Natural killer cell treated with Interleukin-12 subunit alpha and Interleukin-12 subunit beta and Interleukin-15 and Interleukin-18, amount 100 ng/mL, for 72 hours (primary cell): ENCODE measurements at regions not wholly inside any gene's neighbourhood (a gene's known extent, or its start where the extent isn't known, plus 50 kb on each side); places are given as distances from the start of the nearest gene placed in this dataset.

ENCODE experiments used
- ATAC-seq, 2 donors: fragments of 150-1000 bp; cut with Tn5 transposase in 1 of 2; sonication (Bioruptor Pico), chemical (Tn5 transposase) in 1 of 2; 2 replicates each; pipeline ENCODE4 v1.10.0; 2021
- DNase-seq: peaks from one replicate; pipeline ENCODE4 v3.0.0; 2022; ENCODE audit warnings: low spot score
- H3K27ac Mint-ChIP-seq, 2 donors: 1 replicate in 1 of 2; 2 replicates in 1 of 2; pipeline ENCODE4 v1.8.0; 2022; ENCODE audit warnings: mixed read lengths in 2 of 2, mild to moderate bottlenecking in 1 of 2, moderate library complexity in 1 of 2
- H3K27me3 Mint-ChIP-seq, 2 donors: 1 replicate in 1 of 2; 2 replicates in 1 of 2; pipeline ENCODE4 v1.8.0; 2022; ENCODE audit warnings: mixed read lengths in 2 of 2
- H3K36me3 Mint-ChIP-seq: one replicate; pipeline ENCODE4 v1.8.0; 2022; ENCODE audit warnings: mixed read lengths
- H3K4me1 Mint-ChIP-seq, 2 donors: 1 replicate in 1 of 2; 2 replicates in 1 of 2; pipeline ENCODE4 v1.8.0; 2022; ENCODE audit warnings: low read depth in 2 of 2, mixed read lengths in 2 of 2, mild to moderate bottlenecking in 1 of 2
- H3K4me3 Mint-ChIP-seq: one replicate; pipeline ENCODE4 v1.8.0; 2022; ENCODE audit warnings: mixed read lengths
- H3K9me3 Mint-ChIP-seq: 2 replicates; pipeline ENCODE4 v1.8.0; 2022; ENCODE audit warnings: mixed read lengths

GRCh38 chr1:172763057-172763456 lies 104.2 kb downstream of the FASLG start:
- peaks cover 5 to 10% of the 10 kb centered on the region in 2 donors for H3K4me1 Mint-ChIP-seq
- H3K27me3 Mint-ChIP-seq = peaks cover 2 to 3% of the 10 kb centered on the region in 2 donors
- H3K4me3 Mint-ChIP-seq = no peak overlapping the region
- ATAC-seq (no peak), DNase-seq (no peak)
- no peaks in the 10 kb centered on the region for H3K9me3 Mint-ChIP-seq
- H3K36me3 Mint-ChIP-seq = no peaks in the 10 kb centered on the region
- H3K27ac Mint-ChIP-seq = no peak overlapping the region

GRCh38 chr1:172764378-172764777 lies 105.5 kb downstream of the FASLG start:
- Mint-ChIP-seq H3K9me3 (no peaks in the 10 kb centered on the region), H3K4me3 (no peak overlapping the region), H3K27ac (no peak overlapping the region), H3K27me3 (no peaks in the 10 kb centered on the region), H3K36me3 (no peaks in the 10 kb centered on the region), H3K4me1 (peaks cover 5% of the 10 kb centered on the region in 2 donors)
- ATAC-seq (no peak), DNase-seq (no peak)

GRCh38 chr1:172766462-172766861 lies 107.6 kb downstream of the FASLG start:
- Mint-ChIP-seq H3K4me1 (no peaks in the 10 kb centered on the region), H3K27me3 (no peaks in the 10 kb centered on the region), H3K36me3 (no peaks in the 10 kb centered on the region), H3K9me3 (no peaks in the 10 kb centered on the region), H3K4me3 (no peak overlapping the region), H3K27ac (no peak overlapping the region)
- DNase-seq (no peak), ATAC-seq (no peak)

GRCh38 chr1:172770071-172770470 lies 111.2 kb downstream of the FASLG start:
- Mint-ChIP-seq H3K27me3 (no peaks in the 10 kb centered on the region), H3K9me3 (no peaks in the 10 kb centered on the region), H3K4me1 (no peaks in the 10 kb centered on the region), H3K27ac (no peak overlapping the region), H3K4me3 (no peak overlapping the region), H3K36me3 (no peaks in the 10 kb centered on the region)
- DNase-seq (no peak), ATAC-seq (no peak)

- H3K36me3 Mint-ChIP-seq = no peaks in the 10 kb centered on the region
- no peaks in the 10 kb centered on the region for H3K27me3 Mint-ChIP-seq
- DNase-seq = no peak
- H3K9me3 Mint-ChIP-seq = no peaks in the 10 kb centered on the region
- H3K27ac Mint-ChIP-seq = no peak overlapping the region
- peaks cover 16 to 17% of the 10 kb centered on the region in 2 donors for H3K4me1 Mint-ChIP-seq
- no peak for ATAC-seq
- H3K4me3 Mint-ChIP-seq = no peak overlapping the region
Measured at GRCh38 chr1:172774561-172774960, 115.7 kb downstream of the FASLG start.

- H3K27me3 Mint-ChIP-seq = no peaks in the 10 kb centered on the region
Measured at GRCh38 chr1:172775606-172776005, 116.7 kb downstream of the FASLG start.

GRCh38 chr1:172776071-172776470 lies 117.2 kb downstream of the FASLG start:
- Mint-ChIP-seq H3K4me3 (no peak overlapping the region), H3K4me1 (peaks cover 25% of the 10 kb centered on the region in 2 donors), H3K27ac (no peak overlapping the region), H3K9me3 (no peaks in the 10 kb centered on the region), H3K36me3 (no peaks in the 10 kb centered on the region), H3K27me3 (no peaks in the 10 kb centered on the region)
- ATAC-seq = no peak
- DNase-seq = no peak

More at GRCh38 chr1:172775606-172776005, 116.7 kb downstream of the FASLG start:
- H3K4me3 Mint-ChIP-seq = no peak overlapping the region
- peaks cover 22 to 25% of the 10 kb centered on the region in 2 donors for H3K4me1 Mint-ChIP-seq
- ATAC-seq = no peak
- no peaks in the 10 kb centered on the region for H3K9me3 Mint-ChIP-seq
- no peak for DNase-seq
- H3K27ac Mint-ChIP-seq = no peak overlapping the region
- no peaks in the 10 kb centered on the region for H3K36me3 Mint-ChIP-seq

GRCh38 chr1:172777767-172778166 lies 118.9 kb downstream of the FASLG start:
- DNase-seq (no peak), ATAC-seq (no peak)
- H3K27ac Mint-ChIP-seq = peak overlapping the region in 1 of 2 donors; percentile 69
- H3K36me3 Mint-ChIP-seq = peaks cover 3% of the 10 kb centered on the region
- H3K9me3 Mint-ChIP-seq = peaks cover 2% of the 10 kb centered on the region
- no peaks in the 10 kb centered on the region for H3K27me3 Mint-ChIP-seq
- peaks cover 37 to 38% of the 10 kb centered on the region in 2 donors for H3K4me1 Mint-ChIP-seq
- H3K4me3 Mint-ChIP-seq = no peak overlapping the region

- Mint-ChIP-seq H3K27me3 (no peaks in the 10 kb centered on the region), H3K4me3 (peak overlapping the region; percentile 66), H3K36me3 (peaks cover 11% of the 10 kb centered on the region), H3K27ac (peak overlapping the region; percentile 65 to 69), H3K9me3 (peaks cover 6% of the 10 kb centered on the region), H3K4me1 (peaks cover 41% of the 10 kb centered on the region in 2 donors)
- ATAC-seq (peak; percentile 62 to 65), DNase-seq (no peak)
Measured at GRCh38 chr1:172778456-172779455, 119.9 kb downstream of the FASLG start.

- no peak for ATAC-seq
- Mint-ChIP-seq H3K4me3 (peak overlapping the region; percentile 66), H3K4me1 (peaks cover 41% of the 10 kb centered on the region in 2 donors)
Measured at GRCh38 chr1:172779491-172779890, 120.6 kb downstream of the FASLG start.

GRCh38 chr1:172781513-172782140 lies 122.7 kb downstream of the FASLG start:
- Mint-ChIP-seq H3K4me3 (peak overlapping the region; percentile 53), H3K27ac (peak overlapping the region; percentile 65 to 69), H3K36me3 (peaks cover 13% of the 10 kb centered on the region), H3K9me3 (peaks cover 6% of the 10 kb centered on the region), H3K4me1 (peaks cover 41 to 46% of the 10 kb centered on the region in 2 donors), H3K27me3 (no peaks in the 10 kb centered on the region)
- ATAC-seq = peak; percentile 86 to 93
- peak; percentile 79 for DNase-seq

More at GRCh38 chr1:172779491-172779890, 120.6 kb downstream of the FASLG start:
- DNase-seq = no peak
- Mint-ChIP-seq H3K27ac (peak overlapping the region; percentile 65 to 69), H3K36me3 (peaks cover 13% of the 10 kb centered on the region), H3K9me3 (peaks cover 6% of the 10 kb centered on the region), H3K27me3 (no peaks in the 10 kb centered on the region)

- H3K9me3 Mint-ChIP-seq = no peaks in the 10 kb centered on the region
Measured at GRCh38 chr1:172789840-172790239, 130.9 kb downstream of the FASLG start.

GRCh38 chr1:172790245-172790644 lies 131.3 kb downstream of the FASLG start:
- DNase-seq (no peak), ATAC-seq (no peak)
- peak overlapping the region in 1 of 2 donors; percentile 6 for H3K27ac Mint-ChIP-seq
- peaks cover 18 to 21% of the 10 kb centered on the region in 2 donors for H3K4me1 Mint-ChIP-seq
- no peaks in the 10 kb centered on the region for H3K27me3 Mint-ChIP-seq
- H3K4me3 Mint-ChIP-seq = no peak overlapping the region
- H3K9me3 Mint-ChIP-seq = no peaks in the 10 kb centered on the region
- H3K36me3 Mint-ChIP-seq = no peaks in the 10 kb centered on the region

More at GRCh38 chr1:172789840-172790239, 130.9 kb downstream of the FASLG start:
- no peak for ATAC-seq
- Mint-ChIP-seq H3K4me1 (peaks cover 18 to 22% of the 10 kb centered on the region in 2 donors), H3K4me3 (no peak overlapping the region), H3K27me3 (no peaks in the 10 kb centered on the region), H3K36me3 (no peaks in the 10 kb centered on the region), H3K27ac (peak overlapping the region in 1 of 2 donors; percentile 59)
- no peak for DNase-seq

- no peaks in the 10 kb centered on the region for H3K36me3 Mint-ChIP-seq
- H3K27me3 Mint-ChIP-seq = no peaks in the 10 kb centered on the region
- no peaks in the 10 kb centered on the region for H3K9me3 Mint-ChIP-seq
- no peak overlapping the region for H3K27ac Mint-ChIP-seq
- DNase-seq = no peak
- ATAC-seq = no peak
- peaks cover 16 to 18% of the 10 kb centered on the region in 2 donors for H3K4me1 Mint-ChIP-seq
- H3K4me3 Mint-ChIP-seq = no peak overlapping the region
Measured at GRCh38 chr1:172793823-172794222, 134.9 kb downstream of the FASLG start.
